ENCODE measurements at regions not wholly inside any gene's neighbourhood (a gene's known extent, or its start where the extent isn't known, plus 50 kb on each side); places are given as distances from the start of the nearest gene placed in this dataset.

GRCh38 chr2:146868051-146868450, 976.8 kb upstream of the ACVR2A start:
- DNase-seq = no peak
- Histone ChIP-seq H3K4me3 (ENCODE audit: insufficient read depth, low read depth, low read length) (no peak overlapping the region), H3K36me3 (replicated peaks; ENCODE audit: control insufficient read depth, insufficient read depth, low read length) (no peaks in the 10 kb centered on the region), H3K27me3 (ENCODE audit: control insufficient read depth, insufficient read depth, low read length) (no peaks in the 10 kb centered on the region)

GRCh38 chr2:146867477-146867986, 977.3 kb upstream of the ACVR2A start:
- no peaks in the 10 kb centered on the region for H3K36me3 ChIP-seq (replicated peaks; ENCODE audit: control insufficient read depth, insufficient read depth, low read length)
- DNase-seq = no peak
- no peak overlapping the region for H3K4me3 ChIP-seq (ENCODE audit: insufficient read depth, low read depth, low read length)
- no peaks in the 10 kb centered on the region for H3K27me3 ChIP-seq (ENCODE audit: control insufficient read depth, insufficient read depth, low read length)

GRCh38 chr2:146853741-146854444, 990.9 kb upstream of the ACVR2A start:
- Histone ChIP-seq H3K27me3 (ENCODE audit: control insufficient read depth, insufficient read depth, low read length) (no peaks in the 10 kb centered on the region), H3K36me3 (replicated peaks; ENCODE audit: control insufficient read depth, insufficient read depth, low read length) (no peaks in the 10 kb centered on the region), H3K4me3 (ENCODE audit: insufficient read depth, low read depth, low read length) (no peak overlapping the region)
- DNase-seq = no peak

- Histone ChIP-seq H3K27me3 (ENCODE audit: control insufficient read depth, insufficient read depth, low read length) (no peaks in the 10 kb centered on the region), H3K36me3 (replicated peaks; ENCODE audit: control insufficient read depth, insufficient read depth, low read length) (no peaks in the 10 kb centered on the region), H3K4me3 (ENCODE audit: insufficient read depth, low read depth, low read length) (no peak overlapping the region)
- DNase-seq = no peak
These were observed 992.2 kb upstream of the ACVR2A start for GRCh38 chr2:146852661-146853060.

GRCh38 chr2:146850746-146851145, 994.1 kb upstream of the ACVR2A start:
- H3K27me3 ChIP-seq (ENCODE audit: control insufficient read depth, insufficient read depth, low read length) = no peaks in the 10 kb centered on the region
- no peak for DNase-seq
- no peaks in the 10 kb centered on the region for H3K36me3 ChIP-seq (replicated peaks; ENCODE audit: control insufficient read depth, insufficient read depth, low read length)
- no peak overlapping the region for H3K4me3 ChIP-seq (ENCODE audit: insufficient read depth, low read depth, low read length)

- no peak for DNase-seq
- H3K27me3 ChIP-seq (ENCODE audit: control insufficient read depth, insufficient read depth, low read length) = no peaks in the 10 kb centered on the region
- no peaks in the 10 kb centered on the region for H3K36me3 ChIP-seq (replicated peaks; ENCODE audit: control insufficient read depth, insufficient read depth, low read length)
- no peak overlapping the region for H3K4me3 ChIP-seq (ENCODE audit: insufficient read depth, low read depth, low read length)
These were observed 997.0 kb upstream of the ACVR2A start for GRCh38 chr2:146847846-146848245.

- no peaks in the 10 kb centered on the region for H3K27me3 ChIP-seq (ENCODE audit: control insufficient read depth, insufficient read depth, low read length)
- H3K4me3 ChIP-seq (ENCODE audit: insufficient read depth, low read depth, low read length) = no peak overlapping the region
- no peaks in the 10 kb centered on the region for H3K36me3 ChIP-seq (replicated peaks; ENCODE audit: control insufficient read depth, insufficient read depth, low read length)
- DNase-seq = no peak
These were observed 1000.4 kb upstream of the ACVR2A start for GRCh38 chr2:146844226-146844990.

- no peak for DNase-seq
- H3K36me3 ChIP-seq (replicated peaks; ENCODE audit: control insufficient read depth, insufficient read depth, low read length) = no peaks in the 10 kb centered on the region
- H3K4me3 ChIP-seq (ENCODE audit: insufficient read depth, low read depth, low read length) = no peak overlapping the region
- no peaks in the 10 kb centered on the region for H3K27me3 ChIP-seq (ENCODE audit: control insufficient read depth, insufficient read depth, low read length)
These were observed 1007.0 kb upstream of the ACVR2A start for GRCh38 chr2:146837857-146838256.

- Histone ChIP-seq H3K27me3 (ENCODE audit: control insufficient read depth, insufficient read depth, low read length) (no peaks in the 10 kb centered on the region), H3K4me3 (ENCODE audit: insufficient read depth, low read depth, low read length) (no peak overlapping the region), H3K36me3 (replicated peaks; ENCODE audit: control insufficient read depth, insufficient read depth, low read length) (no peaks in the 10 kb centered on the region)
- DNase-seq = no peak
These were observed 1018.4 kb upstream of the ACVR2A start for GRCh38 chr2:146826388-146826787.

GRCh38 chr2:146821836-146822316, 1023.0 kb upstream of the ACVR2A start:
- Histone ChIP-seq H3K36me3 (replicated peaks; ENCODE audit: control insufficient read depth, insufficient read depth, low read length) (no peaks in the 10 kb centered on the region), H3K4me3 (ENCODE audit: insufficient read depth, low read depth, low read length) (no peak overlapping the region), H3K27me3 (ENCODE audit: control insufficient read depth, insufficient read depth, low read length) (no peaks in the 10 kb centered on the region)
- no peak for DNase-seq

GRCh38 chr2:146820672-146821071, 1024.2 kb upstream of the ACVR2A start:
- DNase-seq = no peak
- H3K27me3 ChIP-seq (ENCODE audit: control insufficient read depth, insufficient read depth, low read length) = no peaks in the 10 kb centered on the region
- no peak overlapping the region for H3K4me3 ChIP-seq (ENCODE audit: insufficient read depth, low read depth, low read length)
- no peaks in the 10 kb centered on the region for H3K36me3 ChIP-seq (replicated peaks; ENCODE audit: control insufficient read depth, insufficient read depth, low read length)

- DNase-seq = no peak
- Histone ChIP-seq H3K27me3 (ENCODE audit: control insufficient read depth, insufficient read depth, low read length) (no peaks in the 10 kb centered on the region), H3K36me3 (replicated peaks; ENCODE audit: control insufficient read depth, insufficient read depth, low read length) (no peaks in the 10 kb centered on the region), H3K4me3 (ENCODE audit: insufficient read depth, low read depth, low read length) (no peak overlapping the region)
These were observed 1026.7 kb upstream of the ACVR2A start for GRCh38 chr2:146818122-146818521.

- Histone ChIP-seq H3K4me3 (ENCODE audit: insufficient read depth, low read depth, low read length) (no peak overlapping the region), H3K27me3 (ENCODE audit: control insufficient read depth, insufficient read depth, low read length) (no peaks in the 10 kb centered on the region), H3K36me3 (replicated peaks; ENCODE audit: control insufficient read depth, insufficient read depth, low read length) (no peaks in the 10 kb centered on the region)
- peak; percentile 7 for DNase-seq
These were observed 1027.2 kb upstream of the ACVR2A start for GRCh38 chr2:146817613-146818012.

GRCh38 chr2:146814971-146815370, 1029.9 kb upstream of the ACVR2A start:
- Histone ChIP-seq H3K36me3 (replicated peaks; ENCODE audit: control insufficient read depth, insufficient read depth, low read length) (no peaks in the 10 kb centered on the region), H3K27me3 (ENCODE audit: control insufficient read depth, insufficient read depth, low read length) (no peaks in the 10 kb centered on the region), H3K4me3 (ENCODE audit: insufficient read depth, low read depth, low read length) (no peak overlapping the region)
- no peak for DNase-seq

- Histone ChIP-seq H3K4me3 (ENCODE audit: insufficient read depth, low read depth, low read length) (no peak overlapping the region), H3K27me3 (ENCODE audit: control insufficient read depth, insufficient read depth, low read length) (no peaks in the 10 kb centered on the region), H3K36me3 (replicated peaks; ENCODE audit: control insufficient read depth, insufficient read depth, low read length) (no peaks in the 10 kb centered on the region)
- no peak for DNase-seq
These were observed 1037.2 kb upstream of the ACVR2A start for GRCh38 chr2:146807568-146808168.

Measured in H7 (cell line).